GM12892 (cell line): ENCODE measurements at regions not wholly inside any gene's neighbourhood (a gene's known extent, or its start where the extent isn't known, plus 50 kb on each side); places are given as distances from the start of the nearest gene placed in this dataset.

Experiments
- POLR2AphosphoS5 ChIP-seq: IDR thresholded peaks from 2 replicates; pipeline ENCODE4 v1.6.1; 2011; ENCODE audit warnings: low read depth, low read length, control low read depth
- TAF1 ChIP-seq: IDR thresholded peaks from 2 replicates; pipeline ENCODE4 v1.6.1; 2011; ENCODE audit warnings: low read depth, mild to moderate bottlenecking, control low read depth, low read length, borderline replicate concordance

DNA sequence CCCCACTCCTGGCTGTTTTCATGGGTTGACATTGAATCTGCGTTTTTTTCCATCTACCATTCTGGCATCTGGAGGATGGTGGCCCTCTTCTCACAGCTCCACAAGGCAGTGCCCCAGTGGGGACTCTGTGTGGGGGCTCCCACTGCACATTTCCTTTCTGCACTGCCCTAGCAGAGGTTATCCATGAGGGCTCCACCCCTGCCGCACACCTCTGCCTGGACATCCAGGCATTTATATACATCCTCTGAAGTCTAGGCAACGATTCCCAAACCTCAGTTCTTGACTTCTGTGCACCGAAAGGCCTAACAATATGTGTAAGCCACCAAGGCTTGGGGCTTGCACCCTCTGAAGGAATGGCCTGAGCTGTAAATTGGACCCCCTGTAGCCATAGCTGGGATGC lies 147.9 kb upstream of the FMN2 start:
- TF ChIP-seq POLR2AphosphoS5 (no peak), TAF1 (no peak)
